Stimulated activated CD4-positive, alpha-beta T cell treated with anti-CD3 and anti-CD28 coated beads, Interleukin-1b, Interleukin-23, amount 100 ng/mL, for 48 hours (primary cell): ENCODE measurements at regions not wholly inside any gene's neighbourhood (a gene's known extent, or its start where the extent isn't known, plus 50 kb on each side); places are given as distances from the start of the nearest gene placed in this dataset.

Experiments
- DNase-seq: peaks from one replicate; pipeline ENCODE4 v3.0.0-alpha.2; 2020

GRCh38 chrX:45859407-45859806 lies 658.7 kb upstream of the DIPK2B start:
- no peak for DNase-seq

- no peak for DNase-seq
Measured at GRCh38 chrX:45852884-45853283, 652.2 kb upstream of the DIPK2B start.

GRCh38 chrX:45851434-45851991 lies 650.8 kb upstream of the DIPK2B start:
- DNase-seq = peak; percentile 75

- DNase-seq = peak; percentile 42
Measured at GRCh38 chrX:45850775-45851433, 650.2 kb upstream of the DIPK2B start.

- DNase-seq = peak; percentile 22
Measured at GRCh38 chrX:45850197-45850774, 649.6 kb upstream of the DIPK2B start.

GRCh38 chrX:45849261-45849862 lies 648.7 kb upstream of the DIPK2B start:
- DNase-seq = peak; percentile 30

GRCh38 chrX:45847961-45848360 lies 647.3 kb upstream of the DIPK2B start:
- no peak for DNase-seq

- no peak for DNase-seq
Measured at GRCh38 chrX:45846328-45846727, 645.7 kb upstream of the DIPK2B start.

GRCh38 chrX:45845142-45845541 lies 644.5 kb upstream of the DIPK2B start:
- DNase-seq = no peak

GRCh38 chrX:45843518-45843917 lies 642.8 kb upstream of the DIPK2B start:
- no peak for DNase-seq

GRCh38 chrX:45842926-45843315 lies 642.2 kb upstream of the DIPK2B start:
- DNase-seq = no peak

GRCh38 chrX:45842207-45842925 lies 641.7 kb upstream of the DIPK2B start:
- no peak for DNase-seq

- no peak for DNase-seq
Measured at GRCh38 chrX:45840411-45840950, 639.8 kb upstream of the DIPK2B start.

- no peak for DNase-seq
Measured at GRCh38 chrX:45830343-45830742, 629.7 kb upstream of the DIPK2B start.

GRCh38 chrX:45824471-45824870 lies 623.8 kb upstream of the DIPK2B start:
- DNase-seq = peak; percentile 73

GRCh38 chrX:45823536-45823935 lies 622.9 kb upstream of the DIPK2B start:
- DNase-seq = no peak

- DNase-seq = no peak
Measured at GRCh38 chrX:45822124-45822523, 621.4 kb upstream of the DIPK2B start.

- no peak for DNase-seq
Measured at GRCh38 chrX:45818913-45819312, 618.2 kb upstream of the DIPK2B start.

- no peak for DNase-seq
Measured at GRCh38 chrX:45815441-45815840, 614.8 kb upstream of the DIPK2B start.

GRCh38 chrX:45811326-45811725 lies 610.6 kb upstream of the DIPK2B start:
- DNase-seq = no peak

GRCh38 chrX:45807572-45808425 lies 607.1 kb upstream of the DIPK2B start:
- DNase-seq = no peak

GRCh38 chrX:45806410-45807121 lies 605.9 kb upstream of the DIPK2B start:
- peak; percentile 65 for DNase-seq
